ENCODE measurements at regions not wholly inside any gene's neighbourhood (a gene's known extent, or its start where the extent isn't known, plus 50 kb on each side); places are given as distances from the start of the nearest gene placed in this dataset.

DNA sequence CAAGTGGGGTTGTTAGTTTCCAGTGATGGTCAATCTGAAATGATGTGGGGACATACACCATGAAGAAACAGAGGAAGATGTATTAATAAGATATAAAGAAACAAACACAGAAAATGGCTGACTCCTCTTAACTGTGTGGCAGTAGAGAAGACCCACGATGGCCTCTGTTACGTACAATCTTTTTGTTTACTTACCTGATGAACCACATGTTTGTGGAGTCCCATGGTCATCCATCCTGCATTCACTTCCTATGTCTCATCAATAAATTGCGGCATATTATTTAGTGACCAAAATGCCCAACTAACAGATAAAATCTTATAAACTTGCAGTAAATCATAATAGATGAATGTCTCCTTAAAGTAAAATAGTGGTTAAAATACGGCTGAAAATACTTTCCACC is 740.1 kb upstream of the LINC00305 start:
- peaks cover 0 to 3% (median 0%) of the 10 kb centered on the region in 5 donors for H3K9me3 ChIP-seq (ENCODE audit: control insufficient read depth in 5 of 5, low read length in 5 of 5)
- no peaks in the 10 kb centered on the region for H3K4me1 ChIP-seq (ENCODE audit: control insufficient read depth in 5 of 5, insufficient read depth in 5 of 5, low read length in 5 of 5)
- H3K27ac ChIP-seq (ENCODE audit: low read depth, low read length), result no peak overlapping the region
- H3K36me3 ChIP-seq (ENCODE audit: control insufficient read depth in 5 of 5, insufficient read depth in 5 of 5, low read length in 5 of 5), result no peaks in the 10 kb centered on the region
- no peaks in the 10 kb centered on the region for H3K27me3 ChIP-seq (ENCODE audit: control insufficient read depth in 5 of 5, insufficient read depth in 4 of 5, low read length in 5 of 5)
- H3K9ac ChIP-seq (ENCODE audit: low read length in 5 of 5), result no peak overlapping the region
- H3K4me3 ChIP-seq (ENCODE audit: low read depth in 1 of 5, low read length in 5 of 5), result no peak overlapping the region

GRCh38 chr18:64886995-64887394 is 738.1 kb upstream of the LINC00305 start:
- no peak overlapping the region for H3K27ac ChIP-seq (ENCODE audit: low read depth, low read length)
- H3K4me1 ChIP-seq (ENCODE audit: control insufficient read depth in 5 of 5, insufficient read depth in 5 of 5, low read length in 5 of 5), result no peaks in the 10 kb centered on the region
- H3K9ac ChIP-seq (ENCODE audit: low read length in 5 of 5), result no peak overlapping the region
- no peaks in the 10 kb centered on the region for H3K9me3 ChIP-seq (ENCODE audit: control insufficient read depth in 5 of 5, low read length in 5 of 5)
- H3K36me3 ChIP-seq (ENCODE audit: control insufficient read depth in 5 of 5, insufficient read depth in 5 of 5, low read length in 5 of 5), result no peaks in the 10 kb centered on the region
- H3K27me3 ChIP-seq (ENCODE audit: control insufficient read depth in 5 of 5, insufficient read depth in 4 of 5, low read length in 5 of 5), result no peaks in the 10 kb centered on the region
- H3K4me3 ChIP-seq (ENCODE audit: low read depth in 1 of 5, low read length in 5 of 5), result no peak overlapping the region

DNA sequence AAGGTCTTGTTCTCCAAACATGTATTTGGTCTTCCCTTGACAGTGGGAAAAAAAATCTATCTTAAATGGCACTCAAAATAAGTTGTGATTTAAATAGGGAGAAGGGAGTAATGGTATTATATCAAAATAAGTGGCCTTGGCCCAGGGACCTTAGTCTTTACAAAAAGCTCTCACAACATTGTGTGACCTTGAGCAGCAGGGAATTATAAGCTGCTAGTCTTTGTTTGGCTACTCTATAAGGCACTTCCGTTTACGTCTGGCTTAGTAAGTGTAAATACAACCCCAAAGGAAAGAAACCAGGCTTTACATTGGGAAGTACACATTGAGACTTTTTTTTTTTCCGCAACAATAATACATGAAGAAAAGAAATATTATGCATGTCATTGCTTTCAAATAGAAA is 734.0 kb upstream of the LINC00305 start:
- Histone ChIP-seq H3K4me3 (ENCODE audit: low read depth in 1 of 5, low read length in 5 of 5) (no peak overlapping the region), H3K9me3 (ENCODE audit: control insufficient read depth in 5 of 5, low read length in 5 of 5) (no peaks in the 10 kb centered on the region), H3K36me3 (ENCODE audit: control insufficient read depth in 5 of 5, insufficient read depth in 5 of 5, low read length in 5 of 5) (no peaks in the 10 kb centered on the region), H3K27me3 (ENCODE audit: control insufficient read depth in 5 of 5, insufficient read depth in 4 of 5, low read length in 5 of 5) (no peaks in the 10 kb centered on the region), H3K4me1 (ENCODE audit: control insufficient read depth in 5 of 5, insufficient read depth in 5 of 5, low read length in 5 of 5) (no peaks in the 10 kb centered on the region), H3K9ac (ENCODE audit: low read length in 5 of 5) (no peak overlapping the region), H3K27ac (ENCODE audit: low read depth, low read length) (no peak overlapping the region)

GRCh38 chr18:64876833-64877232 is 727.9 kb upstream of the LINC00305 start:
- Histone ChIP-seq H3K4me1 (ENCODE audit: control insufficient read depth in 5 of 5, insufficient read depth in 5 of 5, low read length in 5 of 5) (no peaks in the 10 kb centered on the region), H3K9ac (ENCODE audit: low read length in 5 of 5) (no peak overlapping the region), H3K4me3 (ENCODE audit: low read depth in 1 of 5, low read length in 5 of 5) (no peak overlapping the region), H3K9me3 (ENCODE audit: control insufficient read depth in 5 of 5, low read length in 5 of 5) (no peaks in the 10 kb centered on the region), H3K27me3 (ENCODE audit: control insufficient read depth in 5 of 5, insufficient read depth in 4 of 5, low read length in 5 of 5) (no peaks in the 10 kb centered on the region), H3K36me3 (ENCODE audit: control insufficient read depth in 5 of 5, insufficient read depth in 5 of 5, low read length in 5 of 5) (no peaks in the 10 kb centered on the region), H3K27ac (ENCODE audit: low read depth, low read length) (no peak overlapping the region)

- H3K9ac ChIP-seq (ENCODE audit: low read length in 5 of 5), result no peak overlapping the region
Observed at GRCh38 chr18:64872710-64873458, 724.0 kb upstream of the LINC00305 start.

DNA sequence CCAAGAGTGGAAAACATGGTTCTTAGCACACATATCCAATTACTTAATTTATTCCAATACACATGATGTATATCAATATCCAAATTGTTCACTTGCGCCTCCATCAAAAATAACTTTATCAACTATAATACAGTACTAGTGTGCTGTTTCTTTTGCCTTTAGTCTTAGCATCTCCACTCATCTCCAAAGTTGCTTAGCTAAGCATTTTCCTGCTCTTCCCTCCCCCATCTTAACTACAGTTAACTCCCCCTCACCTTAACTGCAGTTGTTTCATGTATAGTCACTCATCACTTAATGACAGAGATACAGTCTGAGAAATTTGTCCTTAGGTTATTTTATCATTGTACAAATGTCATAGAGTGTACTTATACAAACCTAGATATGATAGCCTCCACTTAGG is 705.2 kb upstream of the LINC00305 start:
- Histone ChIP-seq H3K36me3 (ENCODE audit: control insufficient read depth in 5 of 5, insufficient read depth in 5 of 5, low read length in 5 of 5) (no peaks in the 10 kb centered on the region), H3K9ac (ENCODE audit: low read length in 5 of 5) (no peak overlapping the region), H3K4me1 (ENCODE audit: control insufficient read depth in 5 of 5, insufficient read depth in 5 of 5, low read length in 5 of 5) (no peaks in the 10 kb centered on the region), H3K4me3 (ENCODE audit: low read depth in 1 of 5, low read length in 5 of 5) (no peak overlapping the region), H3K27me3 (ENCODE audit: control insufficient read depth in 5 of 5, insufficient read depth in 4 of 5, low read length in 5 of 5) (no peaks in the 10 kb centered on the region), H3K9me3 (ENCODE audit: control insufficient read depth in 5 of 5, low read length in 5 of 5) (peaks cover 0 to 3% (median 0%) of the 10 kb centered on the region in 5 donors), H3K27ac (ENCODE audit: low read depth, low read length) (no peak overlapping the region)

More at GRCh38 chr18:64872710-64873458, 724.0 kb upstream of the LINC00305 start:
- H3K27me3 ChIP-seq (ENCODE audit: control insufficient read depth in 5 of 5, insufficient read depth in 4 of 5, low read length in 5 of 5), result no peaks in the 10 kb centered on the region
- H3K9me3 ChIP-seq (ENCODE audit: control insufficient read depth in 5 of 5, low read length in 5 of 5), result no peaks in the 10 kb centered on the region
- H3K4me3 ChIP-seq (ENCODE audit: low read depth in 1 of 5, low read length in 5 of 5), result no peak overlapping the region
- H3K36me3 ChIP-seq (ENCODE audit: control insufficient read depth in 5 of 5, insufficient read depth in 5 of 5, low read length in 5 of 5), result no peaks in the 10 kb centered on the region
- H3K4me1 ChIP-seq (ENCODE audit: control insufficient read depth in 5 of 5, insufficient read depth in 5 of 5, low read length in 5 of 5), result no peaks in the 10 kb centered on the region
- no peak overlapping the region for H3K27ac ChIP-seq (ENCODE audit: low read depth, low read length)

DNA sequence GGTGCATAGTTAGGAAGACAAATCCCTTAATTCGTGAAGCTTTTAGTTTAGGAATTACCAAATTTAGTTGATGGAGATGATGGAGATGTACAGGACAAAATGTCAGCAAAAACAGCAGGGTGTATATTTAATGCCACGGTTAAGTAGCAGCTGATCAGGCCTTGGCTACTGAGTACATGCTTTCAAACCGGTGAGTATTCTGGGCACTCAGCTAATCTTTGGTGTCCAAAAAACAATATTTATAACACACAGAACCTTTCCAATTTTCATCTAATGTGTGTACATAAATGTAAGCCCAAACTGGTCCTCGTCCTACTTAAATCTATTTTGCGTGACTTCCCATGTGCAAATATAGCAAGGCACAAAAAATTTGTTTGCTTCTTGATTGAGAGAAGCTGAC is 703.4 kb upstream of the LINC00305 start:
- Histone ChIP-seq H3K27ac (ENCODE audit: low read depth, low read length) (no peak overlapping the region), H3K4me1 (ENCODE audit: control insufficient read depth in 5 of 5, insufficient read depth in 5 of 5, low read length in 5 of 5) (no peaks in the 10 kb centered on the region), H3K9ac (ENCODE audit: low read length in 5 of 5) (no peak overlapping the region), H3K36me3 (ENCODE audit: control insufficient read depth in 5 of 5, insufficient read depth in 5 of 5, low read length in 5 of 5) (no peaks in the 10 kb centered on the region), H3K4me3 (ENCODE audit: low read depth in 1 of 5, low read length in 5 of 5) (no peak overlapping the region), H3K9me3 (ENCODE audit: control insufficient read depth in 5 of 5, low read length in 5 of 5) (peaks cover 0 to 3% (median 0%) of the 10 kb centered on the region in 5 donors), H3K27me3 (ENCODE audit: control insufficient read depth in 5 of 5, insufficient read depth in 4 of 5, low read length in 5 of 5) (no peaks in the 10 kb centered on the region)

- H3K27me3 ChIP-seq (ENCODE audit: control insufficient read depth in 5 of 5, insufficient read depth in 4 of 5, low read length in 5 of 5), result no peaks in the 10 kb centered on the region
- no peak overlapping the region for H3K27ac ChIP-seq (ENCODE audit: low read depth, low read length)
Observed at GRCh38 chr18:64851726-64852125, 702.8 kb upstream of the LINC00305 start.

GRCh38 chr18:64850791-64851190 is 701.9 kb upstream of the LINC00305 start:
- H3K27me3 ChIP-seq (ENCODE audit: control insufficient read depth in 5 of 5, insufficient read depth in 4 of 5, low read length in 5 of 5), result no peaks in the 10 kb centered on the region
- peaks cover 0 to 3% (median 0%) of the 10 kb centered on the region in 5 donors for H3K9me3 ChIP-seq (ENCODE audit: control insufficient read depth in 5 of 5, low read length in 5 of 5)
- H3K4me3 ChIP-seq (ENCODE audit: low read depth in 1 of 5, low read length in 5 of 5), result no peak overlapping the region
- no peak overlapping the region for H3K27ac ChIP-seq (ENCODE audit: low read depth, low read length)
- H3K4me1 ChIP-seq (ENCODE audit: control insufficient read depth in 5 of 5, insufficient read depth in 5 of 5, low read length in 5 of 5), result no peaks in the 10 kb centered on the region
- H3K9ac ChIP-seq (ENCODE audit: low read length in 5 of 5), result no peak overlapping the region
- no peaks in the 10 kb centered on the region for H3K36me3 ChIP-seq (ENCODE audit: control insufficient read depth in 5 of 5, insufficient read depth in 5 of 5, low read length in 5 of 5)

More at GRCh38 chr18:64851726-64852125, 702.8 kb upstream of the LINC00305 start:
- Histone ChIP-seq H3K9ac (ENCODE audit: low read length in 5 of 5) (no peak overlapping the region), H3K36me3 (ENCODE audit: control insufficient read depth in 5 of 5, insufficient read depth in 5 of 5, low read length in 5 of 5) (no peaks in the 10 kb centered on the region), H3K4me1 (ENCODE audit: control insufficient read depth in 5 of 5, insufficient read depth in 5 of 5, low read length in 5 of 5) (no peaks in the 10 kb centered on the region), H3K9me3 (ENCODE audit: control insufficient read depth in 5 of 5, low read length in 5 of 5) (peaks cover 0 to 3% (median 0%) of the 10 kb centered on the region in 5 donors), H3K4me3 (ENCODE audit: low read depth in 1 of 5, low read length in 5 of 5) (no peak overlapping the region)

DNA sequence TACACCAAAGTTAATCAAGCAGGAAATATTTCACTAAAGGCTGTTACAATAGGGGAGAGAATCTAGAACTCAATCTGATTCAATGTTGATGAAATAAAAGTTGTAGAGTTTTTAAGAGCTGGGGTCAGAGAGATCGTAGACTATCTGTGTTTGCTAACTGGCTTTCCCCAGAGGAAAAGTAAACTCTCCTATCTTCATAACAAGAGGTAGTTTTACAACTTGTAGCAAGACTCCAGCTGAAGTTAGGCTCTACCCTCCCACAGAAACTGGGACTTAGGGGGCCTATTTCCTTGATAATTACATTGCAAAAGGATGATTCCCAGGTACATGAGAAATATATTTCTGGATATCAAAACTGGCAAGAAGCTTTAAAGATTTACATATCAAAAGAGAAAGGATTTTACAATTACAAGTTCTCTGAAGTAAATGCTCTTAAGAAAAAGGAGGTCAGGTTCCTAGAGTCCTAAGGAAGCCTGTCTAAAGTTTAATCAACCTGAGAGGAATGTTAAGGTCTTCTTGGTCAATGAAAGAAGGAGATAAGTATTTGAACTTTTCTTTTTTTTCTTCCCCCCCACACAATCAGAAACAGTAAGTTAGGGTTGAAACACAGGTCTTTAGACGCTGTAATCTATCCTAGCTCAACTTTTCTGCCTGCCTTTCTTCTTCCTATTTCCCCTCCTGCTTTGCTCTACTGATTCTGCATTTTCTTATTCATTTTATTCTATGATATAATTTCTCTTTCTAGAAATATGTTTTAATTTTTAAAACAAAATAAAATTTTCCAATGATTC is 692.2 kb upstream of the LINC00305 start:
- H3K9me3 ChIP-seq (ENCODE audit: control insufficient read depth in 5 of 5, low read length in 5 of 5), result no peaks in the 10 kb centered on the region
- no peak overlapping the region for H3K9ac ChIP-seq (ENCODE audit: low read length in 5 of 5)
- H3K4me3 ChIP-seq (ENCODE audit: low read depth in 1 of 5, low read length in 5 of 5), result no peak overlapping the region
- H3K36me3 ChIP-seq (ENCODE audit: control insufficient read depth in 5 of 5, insufficient read depth in 5 of 5, low read length in 5 of 5), result no peaks in the 10 kb centered on the region
- no peaks in the 10 kb centered on the region for H3K4me1 ChIP-seq (ENCODE audit: control insufficient read depth in 5 of 5, insufficient read depth in 5 of 5, low read length in 5 of 5)
- no peak overlapping the region for H3K27ac ChIP-seq (ENCODE audit: low read depth, low read length)
- no peaks in the 10 kb centered on the region for H3K27me3 ChIP-seq (ENCODE audit: control insufficient read depth in 5 of 5, insufficient read depth in 4 of 5, low read length in 5 of 5)
